ENCODE measurements at regions not wholly inside any gene's neighbourhood (a gene's known extent, or its start where the extent isn't known, plus 50 kb on each side); places are given as distances from the start of the nearest gene placed in this dataset.

- Histone ChIP-seq H3K27me3 (ENCODE audit: control insufficient read depth, insufficient read depth, low read length) (no peaks in the 10 kb centered on the region), H3K4me3 (ENCODE audit: low read depth, low read length) (no peak overlapping the region), H3K36me3 (ENCODE audit: control insufficient read depth, insufficient read depth, low read length) (no peaks in the 10 kb centered on the region)
- TF ChIP-seq CTCF (IDR thresholded peaks at IDR 0.05; ENCODE audit: insufficient read depth, low read length, poor library complexity, severe bottlenecking), result no peak
- DNase-seq (ENCODE audit: low read depth), result no peak
Observed at GRCh38 chr3:162302983-162303624, 806.5 kb downstream of the OTOL1 start.

- H3K27me3 ChIP-seq (ENCODE audit: control insufficient read depth, insufficient read depth, low read length), result no peaks in the 10 kb centered on the region
- no peak for DNase-seq (ENCODE audit: low read depth)
- H3K4me3 ChIP-seq (ENCODE audit: low read depth, low read length), result no peak overlapping the region
- no peaks in the 10 kb centered on the region for H3K36me3 ChIP-seq (ENCODE audit: control insufficient read depth, insufficient read depth, low read length)
- TF ChIP-seq CTCF (IDR thresholded peaks at IDR 0.05; ENCODE audit: insufficient read depth, low read length, poor library complexity, severe bottlenecking), result no peak
Observed at GRCh38 chr3:162317046-162317445, 820.4 kb downstream of the OTOL1 start.

GRCh38 chr3:162328649-162329048, 832.0 kb downstream of the OTOL1 start:
- no peak for DNase-seq (ENCODE audit: low read depth)
- TF ChIP-seq CTCF (IDR thresholded peaks at IDR 0.05; ENCODE audit: insufficient read depth, low read length, poor library complexity, severe bottlenecking), result no peak
- Histone ChIP-seq H3K36me3 (ENCODE audit: control insufficient read depth, insufficient read depth, low read length) (no peaks in the 10 kb centered on the region), H3K4me3 (ENCODE audit: low read depth, low read length) (no peak overlapping the region), H3K27me3 (ENCODE audit: control insufficient read depth, insufficient read depth, low read length) (no peaks in the 10 kb centered on the region)

- H3K27me3 ChIP-seq (ENCODE audit: control insufficient read depth, insufficient read depth, low read length), result no peaks in the 10 kb centered on the region
- no peaks in the 10 kb centered on the region for H3K36me3 ChIP-seq (ENCODE audit: control insufficient read depth, insufficient read depth, low read length)
- no peak for TF ChIP-seq CTCF (IDR thresholded peaks at IDR 0.05; ENCODE audit: insufficient read depth, low read length, poor library complexity, severe bottlenecking)
- H3K4me3 ChIP-seq (ENCODE audit: low read depth, low read length), result no peak overlapping the region
- no peak for DNase-seq (ENCODE audit: low read depth)
Observed at GRCh38 chr3:162329514-162329913, 832.9 kb downstream of the OTOL1 start.

GRCh38 chr3:162332344-162332743, 835.7 kb downstream of the OTOL1 start:
- DNase-seq (ENCODE audit: low read depth), result no peak
- Histone ChIP-seq H3K27me3 (ENCODE audit: control insufficient read depth, insufficient read depth, low read length) (no peaks in the 10 kb centered on the region), H3K36me3 (ENCODE audit: control insufficient read depth, insufficient read depth, low read length) (no peaks in the 10 kb centered on the region), H3K4me3 (ENCODE audit: low read depth, low read length) (no peak overlapping the region)
- no peak for TF ChIP-seq CTCF (IDR thresholded peaks at IDR 0.05; ENCODE audit: insufficient read depth, low read length, poor library complexity, severe bottlenecking)

GRCh38 chr3:162334537-162334936, 837.9 kb downstream of the OTOL1 start:
- no peak for TF ChIP-seq CTCF (IDR thresholded peaks at IDR 0.05; ENCODE audit: insufficient read depth, low read length, poor library complexity, severe bottlenecking)
- no peak for DNase-seq (ENCODE audit: low read depth)
- no peaks in the 10 kb centered on the region for H3K27me3 ChIP-seq (ENCODE audit: control insufficient read depth, insufficient read depth, low read length)
- H3K36me3 ChIP-seq (ENCODE audit: control insufficient read depth, insufficient read depth, low read length), result no peaks in the 10 kb centered on the region
- H3K4me3 ChIP-seq (ENCODE audit: low read depth, low read length), result no peak overlapping the region
